Naive thymus-derived CD4-positive, alpha-beta T cell (primary cell): ENCODE measurements at regions not wholly inside any gene's neighbourhood (a gene's known extent, or its start where the extent isn't known, plus 50 kb on each side); places are given as distances from the start of the nearest gene placed in this dataset.

ENCODE experiments used
- ATAC-seq: fragments of 150-1000 bp; cut with Tn5 transposase; 2 replicates; pipeline ENCODE4 v1.10.0; 2021; ENCODE audit warnings: mild to moderate bottlenecking, moderate library complexity
- CTCF ChIA-PET: fragments of 350-600 bp; sonication (Branson Sonifier 250); formaldehyde crosslinking; loops from one replicate; lab custom pipeline; 2021; ENCODE audit warnings: antibody characterized with exemption; lab: Charles Lee
- POLR2A ChIA-PET: fragments of 350-600 bp; sonication (Branson Sonifier 250); formaldehyde crosslinking; loops from one replicate; lab custom pipeline; 2021; ENCODE audit warnings: antibody characterized with exemption, inconsistent platforms; lab: Charles Lee
- DNase-seq, 9 donors: peaks; one replicate each; pipeline versions ENCODE4 v3.0.0 to v3.0.0-alpha.2; 2020 to 2022; ENCODE audit warnings: mixed read lengths in 1 of 9
- H3K27ac ChIP-seq: one replicate; pipeline ENCODE4 v1.7.0; 2013; ENCODE audit warnings: mild to moderate bottlenecking, low read depth, low read length, moderate library complexity
- H3K27me3 ChIP-seq, 2 donors: one replicate each; pipeline ENCODE4 v1.7.0; 2013; ENCODE audit warnings: low read length in 2 of 2, mild to moderate bottlenecking in 2 of 2, moderate library complexity in 2 of 2; ENCODE audit not compliant: control insufficient read depth in 2 of 2, insufficient read depth in 2 of 2
- H3K36me3 ChIP-seq, 3 experiments: 1 replicate in 2 of 3; 2 replicates in 1 of 3; pipeline ENCODE4 v1.7.0; 2013; ENCODE audit warnings: low read length in 3 of 3, mild to moderate bottlenecking in 3 of 3, moderate library complexity in 1 of 3; ENCODE audit not compliant: insufficient read depth in 3 of 3, control insufficient read depth in 2 of 3
- H3K4me1 ChIP-seq, 2 donors: one replicate each; pipeline ENCODE4 v1.7.0; 2013; ENCODE audit warnings: low read length in 2 of 2, mild to moderate bottlenecking in 2 of 2, moderate library complexity in 1 of 2; ENCODE audit not compliant: control insufficient read depth in 2 of 2, insufficient read depth in 2 of 2
- H3K4me3 ChIP-seq: 2 replicates; pipeline ENCODE4 v1.7.0; 2013; ENCODE audit warnings: mild to moderate bottlenecking, low read length
- H3K9me3 ChIP-seq, 3 experiments: 1 replicate in 2 of 3; 2 replicates in 1 of 3; pipeline ENCODE4 v1.7.0; 2013; ENCODE audit warnings: low read length in 3 of 3; ENCODE audit not compliant: control insufficient read depth in 2 of 3
- H3K27ac Mint-ChIP-seq, 9 donors: one replicate each; pipeline ENCODE4 v1.8.0; 2020 to 2022; ENCODE audit warnings: mixed read lengths in 9 of 9, mild to moderate bottlenecking in 8 of 9, moderate library complexity in 5 of 9, inconsistent platforms in 2 of 9
- H3K27me3 Mint-ChIP-seq, 5 donors: one replicate each; pipeline ENCODE4 v1.8.0; 2021 to 2022; ENCODE audit warnings: mixed read lengths in 5 of 5, mild to moderate bottlenecking in 1 of 5
- H3K36me3 Mint-ChIP-seq, 5 donors: one replicate each; pipeline ENCODE4 v1.8.0; 2020 to 2022; ENCODE audit warnings: mixed read lengths in 5 of 5, mild to moderate bottlenecking in 3 of 5, inconsistent platforms in 1 of 5
- H3K4me1 Mint-ChIP-seq, 7 donors: one replicate each; pipeline ENCODE4 v1.8.0; 2020 to 2022; ENCODE audit warnings: mixed read lengths in 7 of 7, mild to moderate bottlenecking in 3 of 7, inconsistent platforms in 1 of 7
- H3K4me3 Mint-ChIP-seq, 10 donors: one replicate each; pipeline ENCODE4 v1.8.0; 2020 to 2022; ENCODE audit warnings: mild to moderate bottlenecking in 10 of 10, mixed read lengths in 10 of 10, moderate library complexity in 6 of 10, inconsistent platforms in 2 of 10
- H3K9me3 Mint-ChIP-seq, 11 donors: one replicate each; pipeline ENCODE4 v1.8.0; 2020 to 2022; ENCODE audit warnings: mixed read lengths in 11 of 11, mild to moderate bottlenecking in 4 of 11, inconsistent platforms in 1 of 11, moderate library complexity in 1 of 11
- intact Hi-C, 2 donors: fragments of 100-400 bp; cut with micrococcal nuclease; formaldehyde crosslinking; loops; one replicate each; pipeline ENCODE4 v1.15.1; 2023

GRCh38 chr12:111193496-111193895 lies 175.4 kb downstream of the PHETA1 start:
- Mint-ChIP-seq H3K27ac (no peak overlapping the region), H3K4me3 (no peak overlapping the region), H3K9me3 (peaks cover 0 to 4% (median 0%) of the 10 kb centered on the region in 11 donors), H3K36me3 (peaks cover 0 to 3% (median 0%) of the 10 kb centered on the region in 5 donors), H3K27me3 (peaks cover 0 to 11% (median 3%) of the 10 kb centered on the region in 5 donors), H3K4me1 (peaks cover 0 to 8% (median 0%) of the 10 kb centered on the region in 7 donors)
- no peak for DNase-seq
- intact Hi-C loops: no loop called here
- Histone ChIP-seq H3K36me3 (no peaks in the 10 kb centered on the region), H3K27me3 (no peaks in the 10 kb centered on the region), H3K9me3 (no peaks in the 10 kb centered on the region), H3K4me3 (no peak overlapping the region), H3K4me1 (no peaks in the 10 kb centered on the region), H3K27ac (no peak overlapping the region)
- POLR2A ChIA-PET: interaction anchor here (0.7 kb wide), 1 partner anchor 121 kb away, joined by 3 read pairs; no protein-coding TSS in a partner anchor
- CTCF ChIA-PET: no interaction called here
- no peak for ATAC-seq

GRCh38 chr12:111193067-111193466 lies 175.8 kb downstream of the PHETA1 start:
- DNase-seq: no peak
- Mint-ChIP-seq H3K27me3 (peaks cover 0 to 11% (median 3%) of the 10 kb centered on the region in 5 donors), H3K4me3 (no peak overlapping the region), H3K9me3 (peaks cover 0 to 4% (median 0%) of the 10 kb centered on the region in 11 donors), H3K36me3 (peaks cover 0 to 3% (median 0%) of the 10 kb centered on the region in 5 donors), H3K4me1 (peaks cover 0 to 6% (median 0%) of the 10 kb centered on the region in 7 donors), H3K27ac (no peak overlapping the region)
- no peaks in the 10 kb centered on the region for H3K9me3 ChIP-seq
- ChIA-PET POLR2A (interaction anchor here (0.7 kb wide), 1 partner anchor 121 kb away, joined by 3 read pairs; no protein-coding TSS in a partner anchor), CTCF (no interaction called here)
- H3K27ac ChIP-seq: no peak overlapping the region
- intact Hi-C loops: no loop called here
- H3K4me3 ChIP-seq: no peak overlapping the region
- H3K4me1 ChIP-seq: no peaks in the 10 kb centered on the region
- ATAC-seq: no peak
- H3K27me3 ChIP-seq: no peaks in the 10 kb centered on the region
- no peaks in the 10 kb centered on the region for H3K36me3 ChIP-seq

GRCh38 chr12:111192647-111193046 lies 176.2 kb downstream of the PHETA1 start:
- intact Hi-C loops: no loop called here
- Histone ChIP-seq H3K4me3 (no peak overlapping the region), H3K4me1 (no peaks in the 10 kb centered on the region), H3K36me3 (no peaks in the 10 kb centered on the region), H3K27me3 (no peaks in the 10 kb centered on the region), H3K9me3 (no peaks in the 10 kb centered on the region), H3K27ac (no peak overlapping the region)
- DNase-seq (no peak), ATAC-seq (no peak)
- ChIA-PET POLR2A (interaction anchor here (0.7 kb wide), 1 partner anchor 121 kb away, joined by 3 read pairs; no protein-coding TSS in a partner anchor), CTCF (no interaction called here)
- H3K27me3 Mint-ChIP-seq: peaks cover 0 to 11% (median 3%) of the 10 kb centered on the region in 5 donors
- H3K27ac Mint-ChIP-seq: no peak overlapping the region
- peaks cover 0 to 4% (median 0%) of the 10 kb centered on the region in 11 donors for H3K9me3 Mint-ChIP-seq
- H3K36me3 Mint-ChIP-seq: peaks cover 0 to 3% (median 0%) of the 10 kb centered on the region in 5 donors
- no peak overlapping the region for H3K4me3 Mint-ChIP-seq
- peaks cover 0 to 6% (median 0%) of the 10 kb centered on the region in 7 donors for H3K4me1 Mint-ChIP-seq

GRCh38 chr12:111190741-111191526 lies 178.0 kb downstream of the PHETA1 start:
- Histone ChIP-seq H3K36me3 (no peaks in the 10 kb centered on the region), H3K27me3 (no peaks in the 10 kb centered on the region), H3K4me1 (no peaks in the 10 kb centered on the region), H3K9me3 (no peaks in the 10 kb centered on the region), H3K4me3 (no peak overlapping the region), H3K27ac (no peak overlapping the region)
- peaks cover 0 to 4% (median 0%) of the 10 kb centered on the region in 11 donors for H3K9me3 Mint-ChIP-seq
- no peak overlapping the region for H3K4me3 Mint-ChIP-seq
- no peak for ATAC-seq
- ChIA-PET CTCF (no interaction called here), POLR2A (no interaction called here)
- peaks cover 0 to 3% (median 0%) of the 10 kb centered on the region in 5 donors for H3K36me3 Mint-ChIP-seq
- no peak overlapping the region for H3K27ac Mint-ChIP-seq
- no peak for DNase-seq
- intact Hi-C loops: no loop called here
- peaks cover 0 to 5% (median 0%) of the 10 kb centered on the region in 7 donors for H3K4me1 Mint-ChIP-seq
- H3K27me3 Mint-ChIP-seq: peaks cover 0 to 9% (median under 1%) of the 10 kb centered on the region in 5 donors

GRCh38 chr12:111189792-111190191 lies 179.1 kb downstream of the PHETA1 start:
- intact Hi-C loops: no loop called here
- no peak overlapping the region for H3K4me3 ChIP-seq
- peaks cover 0 to 4% (median 0%) of the 10 kb centered on the region in 11 donors for H3K9me3 Mint-ChIP-seq
- peaks cover 0 to 3% (median 0%) of the 10 kb centered on the region in 5 donors for H3K36me3 Mint-ChIP-seq
- POLR2A ChIA-PET: no interaction called here
- no peak overlapping the region for H3K27ac ChIP-seq
- H3K4me1 Mint-ChIP-seq: peaks cover 0 to 7% (median 0%) of the 10 kb centered on the region in 7 donors
- CTCF ChIA-PET: no interaction called here
- H3K36me3 ChIP-seq: no peaks in the 10 kb centered on the region
- H3K27ac Mint-ChIP-seq: no peak overlapping the region
- H3K27me3 Mint-ChIP-seq: peaks cover 0 to 5% (median 0%) of the 10 kb centered on the region in 5 donors
- ATAC-seq (no peak), DNase-seq (no peak)
- no peak overlapping the region for H3K4me3 Mint-ChIP-seq
- H3K4me1 ChIP-seq: no peaks in the 10 kb centered on the region
- H3K27me3 ChIP-seq: no peaks in the 10 kb centered on the region
- no peaks in the 10 kb centered on the region for H3K9me3 ChIP-seq

- H3K9me3 ChIP-seq: no peaks in the 10 kb centered on the region
- H3K27me3 Mint-ChIP-seq: no peaks in the 10 kb centered on the region
Measured at GRCh38 chr12:111188436-111188835, 180.5 kb downstream of the PHETA1 start.

More at GRCh38 chr12:111188436-111188835, 180.5 kb downstream of the PHETA1 start:
- ChIA-PET CTCF (no interaction called here), POLR2A (no interaction called here)
- DNase-seq (no peak), ATAC-seq (no peak)
- H3K27me3 ChIP-seq: no peaks in the 10 kb centered on the region
- H3K27ac ChIP-seq: no peak overlapping the region
- no peaks in the 10 kb centered on the region for H3K4me1 ChIP-seq
- Mint-ChIP-seq H3K36me3 (peaks cover 0 to 3% (median 0%) of the 10 kb centered on the region in 5 donors), H3K27ac (no peak overlapping the region), H3K4me3 (no peak overlapping the region), H3K4me1 (peaks cover 0 to 7% (median 0%) of the 10 kb centered on the region in 7 donors), H3K9me3 (peaks cover 0 to 4% (median 0%) of the 10 kb centered on the region in 11 donors)
- intact Hi-C loops: no loop called here
- no peaks in the 10 kb centered on the region for H3K36me3 ChIP-seq
- no peak overlapping the region for H3K4me3 ChIP-seq
